ENCODE measurements at regions not wholly inside any gene's neighbourhood (a gene's known extent, or its start where the extent isn't known, plus 50 kb on each side); places are given as distances from the start of the nearest gene placed in this dataset.

GRCh38 chr12:93174048-93174447 lies 203.7 kb upstream of the NUDT4 start:
- in situ Hi-C loops (cut with MboI; ENCODE audit: low sequenced_read_pairs, unreplicated experiment) = no loop called here
- TF ChIP-seq CTCF (IDR thresholded peaks at IDR 0.05; ENCODE audit: borderline replicate concordance, control extremely low read depth, extremely low read depth, insufficient read depth, missing control alignments) = no peak
- no peak for DNase-seq (ENCODE audit: low spot score)

GRCh38 chr12:93174473-93174872 lies 203.3 kb upstream of the NUDT4 start:
- in situ Hi-C loops (cut with MboI; ENCODE audit: low sequenced_read_pairs, unreplicated experiment) = no loop called here
- DNase-seq (ENCODE audit: low spot score) = no peak
- no peak for TF ChIP-seq CTCF (IDR thresholded peaks at IDR 0.05; ENCODE audit: borderline replicate concordance, control extremely low read depth, extremely low read depth, insufficient read depth, missing control alignments)

- TF ChIP-seq CTCF (IDR thresholded peaks at IDR 0.05; ENCODE audit: borderline replicate concordance, control extremely low read depth, extremely low read depth, insufficient read depth, missing control alignments) = no peak
- DNase-seq (ENCODE audit: low spot score) = no peak
- in situ Hi-C loops (cut with MboI; ENCODE audit: low sequenced_read_pairs, unreplicated experiment) = no loop called here
Measured at GRCh38 chr12:93176165-93176564, 201.6 kb upstream of the NUDT4 start.

GRCh38 chr12:93176610-93177126 lies 201.1 kb upstream of the NUDT4 start:
- no peak for DNase-seq (ENCODE audit: low spot score)
- in situ Hi-C loops (cut with MboI; ENCODE audit: low sequenced_read_pairs, unreplicated experiment) = no loop called here
- no peak for TF ChIP-seq CTCF (IDR thresholded peaks at IDR 0.05; ENCODE audit: borderline replicate concordance, control extremely low read depth, extremely low read depth, insufficient read depth, missing control alignments)

GRCh38 chr12:93177208-93178153 lies 200.2 kb upstream of the NUDT4 start:
- no peak for DNase-seq (ENCODE audit: low spot score)
- in situ Hi-C loops (cut with MboI; ENCODE audit: low sequenced_read_pairs, unreplicated experiment) = no loop called here
- TF ChIP-seq CTCF (IDR thresholded peaks at IDR 0.05; ENCODE audit: borderline replicate concordance, control extremely low read depth, extremely low read depth, insufficient read depth, missing control alignments) = no peak

GRCh38 chr12:93178154-93178878 lies 199.4 kb upstream of the NUDT4 start:
- DNase-seq (ENCODE audit: low spot score) = no peak
- TF ChIP-seq CTCF (IDR thresholded peaks at IDR 0.05; ENCODE audit: borderline replicate concordance, control extremely low read depth, extremely low read depth, insufficient read depth, missing control alignments) = no peak
- in situ Hi-C loops (cut with MboI; ENCODE audit: low sequenced_read_pairs, unreplicated experiment) = no loop called here
